Mesendoderm (in vitro differentiated cells): ENCODE measurements at regions not wholly inside any gene's neighbourhood (a gene's known extent, or its start where the extent isn't known, plus 50 kb on each side); places are given as distances from the start of the nearest gene placed in this dataset.

Experiments used
- DNase-seq: peaks from one replicate; pipeline ENCODE4 v3.0.0; 2013
- H2AK5ac ChIP-seq: 2 replicates; pipeline ENCODE4 v1.6.1; 2013; ENCODE audit warnings: low read length, inconsistent platforms
- H2BK120ac ChIP-seq: 2 replicates; pipeline ENCODE4 v1.6.1; 2013; ENCODE audit warnings: low read depth, mild to moderate bottlenecking, low read length, moderate library complexity, mixed read lengths
- H2BK15ac ChIP-seq: replicated peaks from 2 replicates; pipeline ENCODE4 v1.6.1; 2013; ENCODE audit warnings: low read depth, mild to moderate bottlenecking, moderate library complexity
- H2BK5ac ChIP-seq: 2 replicates; pipeline ENCODE4 v1.6.1; 2013; ENCODE audit warnings: low read length, inconsistent platforms
- H3K18ac ChIP-seq: 2 replicates; pipeline ENCODE4 v1.6.1; 2013; ENCODE audit warnings: mild to moderate bottlenecking, low read length, mixed read lengths
- H3K23ac ChIP-seq: one replicate; pipeline ENCODE4 v1.6.1; 2013; ENCODE audit warnings: low read length
- H3K27ac ChIP-seq: 2 replicates; pipeline ENCODE4 v1.5.1; 2013; ENCODE audit warnings: low read depth, mild to moderate bottlenecking, inconsistent platforms, low read length, moderate library complexity
- H3K27me3 ChIP-seq: 2 replicates; pipeline ENCODE4 v1.6.1; 2013; ENCODE audit warnings: low read length, control low read depth, mild to moderate bottlenecking, inconsistent platforms; ENCODE audit not compliant: insufficient read depth, poor library complexity
- H3K36me3 ChIP-seq: 2 replicates; pipeline ENCODE4 v1.6.1; 2013; ENCODE audit warnings: low read length, inconsistent platforms; ENCODE audit not compliant: control insufficient read depth, insufficient read depth
- H3K4ac ChIP-seq: one replicate; pipeline ENCODE4 v1.6.1; 2013; ENCODE audit warnings: low read depth, mild to moderate bottlenecking, low read length, moderate library complexity
- H3K4me1 ChIP-seq: 2 replicates; pipeline ENCODE4 v1.6.1; 2013; ENCODE audit warnings: low read depth, low read length, inconsistent platforms; ENCODE audit not compliant: control insufficient read depth
- H3K4me2 ChIP-seq: 2 replicates; pipeline ENCODE4 v1.6.1; 2013; ENCODE audit warnings: low read length
- H3K4me3 ChIP-seq: 2 replicates; pipeline ENCODE4 v1.5.1; 2013; ENCODE audit warnings: mild to moderate bottlenecking, low read length
- H3K56ac ChIP-seq: one replicate; pipeline ENCODE4 v1.6.1; 2013; ENCODE audit warnings: low read length
- H3K79me1 ChIP-seq: 2 replicates; pipeline ENCODE4 v1.6.1; 2013; ENCODE audit warnings: low read length, inconsistent platforms
- H3K79me2 ChIP-seq: 2 replicates; pipeline ENCODE4 v1.6.1; 2013; ENCODE audit warnings: mild to moderate bottlenecking, low read length; ENCODE audit not compliant: control insufficient read depth, insufficient read depth
- H3K9ac ChIP-seq: 2 replicates; pipeline ENCODE4 v1.6.1; 2013; ENCODE audit warnings: low read length, inconsistent platforms
- H4K5ac ChIP-seq: one replicate; pipeline ENCODE4 v1.6.1; 2013; ENCODE audit warnings: low read length
- H4K8ac ChIP-seq: one replicate; pipeline ENCODE4 v1.6.1; 2013; ENCODE audit warnings: low read depth, mild to moderate bottlenecking, control low read depth, low read length, moderate library complexity
- WGBS: extraction: QIAGEN DNeasy Blood & Tissue Kit; methylation state at CpG from one replicate; pipeline ENCODE4 v1.1.7; 2013; ENCODE audit warnings: low lambda C conversion rate, missing lambda C conversion rate; ENCODE audit not compliant: insufficient coverage; ENCODE audit errors: extremely low coverage; 5-methylcytosine and 5-hydroxymethylcytosine counted together

- Histone ChIP-seq H4K5ac (no peak overlapping the region), H3K9ac (no peak overlapping the region), H3K23ac (no peak overlapping the region), H3K4me3 (no peak overlapping the region), H3K56ac (no peak overlapping the region), H2AK5ac (no peak overlapping the region), H3K27me3 (no peaks in the 10 kb centered on the region), H3K36me3 (no peaks in the 10 kb centered on the region), H3K79me1 (no peaks in the 10 kb centered on the region), H3K18ac (no peak overlapping the region), H3K4me2 (no peak overlapping the region), H3K4ac (no peak overlapping the region), H4K8ac (no peak overlapping the region), H2BK5ac (no peak overlapping the region), H2BK120ac (no peak overlapping the region), H3K79me2 (no peaks in the 10 kb centered on the region), H3K27ac (no peak overlapping the region), H3K4me1 (no peaks in the 10 kb centered on the region), H2BK15ac (no peak overlapping the region)
- DNase-seq = no peak
- no CpG with 5 or more reads among the region's 1 CpG for WGBS
Observed at GRCh38 chr2:43171789-43172188, 54.6 kb downstream of the ZFP36L2 start.

- DNase-seq = no peak
- no peak overlapping the region for H2BK5ac ChIP-seq
- no peak overlapping the region for H2BK15ac ChIP-seq
- no peak overlapping the region for H4K5ac ChIP-seq
- H3K4me2 ChIP-seq = no peak overlapping the region
- no peak overlapping the region for H3K4ac ChIP-seq
- no CpG with 5 or more reads among the region's 21 CpGs for WGBS
- no peak overlapping the region for H3K27ac ChIP-seq
- no peaks in the 10 kb centered on the region for H3K79me2 ChIP-seq
- H3K36me3 ChIP-seq = no peaks in the 10 kb centered on the region
- H3K79me1 ChIP-seq = no peaks in the 10 kb centered on the region
- no peak overlapping the region for H2BK120ac ChIP-seq
- no peak overlapping the region for H3K56ac ChIP-seq
- no peak overlapping the region for H3K18ac ChIP-seq
- no peak overlapping the region for H3K4me3 ChIP-seq
- H3K23ac ChIP-seq = no peak overlapping the region
- no peaks in the 10 kb centered on the region for H3K4me1 ChIP-seq
- no peaks in the 10 kb centered on the region for H3K27me3 ChIP-seq
- no peak overlapping the region for H4K8ac ChIP-seq
- no peak overlapping the region for H2AK5ac ChIP-seq
- no peak overlapping the region for H3K9ac ChIP-seq
Observed at GRCh38 chr2:43170405-43171105, 55.9 kb downstream of the ZFP36L2 start.

DNA sequence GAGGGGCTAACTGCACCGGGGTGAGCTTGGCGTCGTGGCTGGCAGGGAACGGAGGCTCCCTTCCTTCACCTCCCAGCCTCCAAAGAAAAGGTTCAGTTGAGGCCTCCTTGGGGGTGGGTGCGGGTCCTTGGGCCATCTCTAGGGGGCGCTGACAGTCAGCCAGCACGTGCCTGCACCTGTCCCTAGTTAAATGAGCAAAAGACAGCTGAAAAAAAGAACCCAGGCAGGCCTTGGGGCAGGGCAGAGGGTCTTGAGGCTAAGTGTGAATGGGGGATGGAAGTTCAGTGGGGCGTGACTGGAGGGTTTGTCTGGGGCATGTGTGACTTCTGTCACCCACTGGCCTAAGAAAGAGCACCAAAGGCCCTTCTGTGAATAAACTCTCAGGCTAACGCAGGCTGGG lies 56.4 kb downstream of the ZFP36L2 start:
- Histone ChIP-seq H3K27ac (no peak overlapping the region), H3K4me3 (no peak overlapping the region), H3K23ac (no peak overlapping the region), H3K9ac (no peak overlapping the region), H3K36me3 (no peaks in the 10 kb centered on the region), H4K5ac (no peak overlapping the region), H3K4ac (no peak overlapping the region), H2BK15ac (no peak overlapping the region), H3K56ac (no peak overlapping the region), H2BK5ac (no peak overlapping the region), H4K8ac (no peak overlapping the region), H3K27me3 (no peaks in the 10 kb centered on the region), H3K79me1 (no peaks in the 10 kb centered on the region), H2AK5ac (no peak overlapping the region), H3K4me2 (no peak overlapping the region), H3K18ac (no peak overlapping the region), H2BK120ac (no peak overlapping the region), H3K4me1 (no peaks in the 10 kb centered on the region), H3K79me2 (no peaks in the 10 kb centered on the region)
- no peak for DNase-seq
- WGBS = no CpG with 5 or more reads among the region's 9 CpGs

DNA sequence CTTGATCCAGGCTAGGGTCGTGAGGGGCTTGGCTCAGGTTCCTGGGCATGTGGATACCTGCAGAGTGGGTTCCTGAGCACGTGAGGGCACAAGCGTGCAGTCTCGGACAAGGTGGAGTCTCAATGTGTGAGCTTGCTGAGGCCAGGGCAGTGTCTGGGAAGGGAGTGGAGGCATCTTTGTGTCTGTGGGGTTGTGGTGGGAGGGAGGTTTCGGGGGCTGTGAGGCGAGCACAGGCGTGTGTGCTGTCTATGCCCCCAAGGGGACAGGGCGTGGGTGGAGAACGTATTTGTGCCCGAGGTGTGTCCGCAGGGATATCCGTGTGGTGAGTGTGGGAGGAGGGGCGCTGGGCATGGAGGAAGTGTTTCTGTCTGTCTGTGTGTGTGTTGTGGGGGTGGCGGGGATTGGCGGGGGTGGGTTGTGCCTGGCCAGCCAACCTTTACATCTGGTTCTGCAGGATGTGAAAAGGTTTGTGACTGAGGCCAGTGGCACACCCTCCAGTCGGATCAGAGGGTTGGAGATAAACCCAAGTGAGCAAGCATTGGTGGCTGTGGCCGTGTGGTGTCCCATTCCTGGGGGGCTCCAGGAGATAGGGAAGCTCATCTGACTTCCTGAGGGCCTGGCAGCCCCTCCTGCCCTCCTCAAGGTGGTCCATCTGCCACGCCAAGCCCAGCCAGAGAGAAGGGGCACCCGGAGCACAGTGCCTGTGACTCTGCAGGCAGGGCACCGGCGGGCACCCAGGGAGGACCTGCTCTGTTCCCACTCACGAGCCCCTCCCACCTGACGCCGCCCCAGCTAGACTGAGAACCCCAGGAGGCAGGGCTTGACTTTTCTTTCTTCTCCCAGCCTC lies 57.1 kb downstream of the ZFP36L2 start:
- Histone ChIP-seq H3K23ac (no peak overlapping the region), H3K36me3 (no peaks in the 10 kb centered on the region), H3K4me2 (no peak overlapping the region), H2AK5ac (no peak overlapping the region), H3K18ac (no peak overlapping the region), H3K56ac (peak overlapping the region; percentile 38), H3K79me1 (no peaks in the 10 kb centered on the region), H2BK5ac (peak overlapping the region; percentile 1), H3K4me1 (no peaks in the 10 kb centered on the region), H2BK15ac (no peak overlapping the region), H2BK120ac (no peak overlapping the region), H4K8ac (no peak overlapping the region), H3K4me3 (no peak overlapping the region), H3K27me3 (no peaks in the 10 kb centered on the region), H3K9ac (no peak overlapping the region), H3K79me2 (no peaks in the 10 kb centered on the region), H3K4ac (no peak overlapping the region), H3K27ac (no peak overlapping the region), H4K5ac (no peak overlapping the region)
- no CpG with 5 or more reads among the region's 24 CpGs for WGBS
- no peak for DNase-seq

- DNase-seq = no peak
- H3K4me1 ChIP-seq = no peaks in the 10 kb centered on the region
- H3K27me3 ChIP-seq = no peaks in the 10 kb centered on the region
- no peak overlapping the region for H2AK5ac ChIP-seq
- H3K4me2 ChIP-seq = no peak overlapping the region
- no peaks in the 10 kb centered on the region for H3K79me2 ChIP-seq
- no peak overlapping the region for H3K27ac ChIP-seq
- H4K5ac ChIP-seq = no peak overlapping the region
- WGBS = no CpG with 5 or more reads among the region's 1 CpG
- no peak overlapping the region for H4K8ac ChIP-seq
- no peaks in the 10 kb centered on the region for H3K79me1 ChIP-seq
- no peak overlapping the region for H3K4me3 ChIP-seq
- no peak overlapping the region for H2BK15ac ChIP-seq
- H3K9ac ChIP-seq = no peak overlapping the region
- H3K36me3 ChIP-seq = no peaks in the 10 kb centered on the region
- H2BK5ac ChIP-seq = no peak overlapping the region
- H3K4ac ChIP-seq = no peak overlapping the region
- H3K56ac ChIP-seq = peak overlapping the region; percentile 58
- no peak overlapping the region for H2BK120ac ChIP-seq
- H3K18ac ChIP-seq = peak overlapping the region; percentile 7
- H3K23ac ChIP-seq = no peak overlapping the region
Observed at GRCh38 chr2:43168016-43168369, 58.4 kb downstream of the ZFP36L2 start.
